Mesodermal cell (in vitro differentiated cells): ENCODE measurements at regions not wholly inside any gene's neighbourhood (a gene's known extent, or its start where the extent isn't known, plus 50 kb on each side); places are given as distances from the start of the nearest gene placed in this dataset.

Experiments
- H3K27ac ChIP-seq: 2 replicates; pipeline ENCODE4 v1.7.0; 2013; ENCODE audit warnings: mild to moderate bottlenecking, low read depth, low read length, moderate library complexity; ENCODE audit not compliant: severe bottlenecking
- H3K36me3 ChIP-seq: 2 replicates; pipeline ENCODE4 v1.7.1; 2013; ENCODE audit warnings: mild to moderate bottlenecking, low read length, moderate library complexity; ENCODE audit not compliant: control insufficient read depth, insufficient read depth
- H3K4me1 ChIP-seq: one replicate; pipeline ENCODE4 v1.7.1; 2013; ENCODE audit warnings: mild to moderate bottlenecking, low read length; ENCODE audit not compliant: insufficient read depth, control insufficient read depth, poor library complexity, severe bottlenecking
- H3K4me3 ChIP-seq: 2 replicates; pipeline ENCODE4 v1.7.0; 2013; ENCODE audit warnings: low read length, control low read depth, mild to moderate bottlenecking; ENCODE audit not compliant: insufficient read depth, poor library complexity, severe bottlenecking; ENCODE audit errors: extremely low read depth
- H3K9me3 ChIP-seq: 2 replicates; pipeline ENCODE4 v1.7.1; 2013; ENCODE audit warnings: mild to moderate bottlenecking, low read length, moderate library complexity; ENCODE audit not compliant: control insufficient read depth
- WGBS, 2 experiments: methylation state at CpG; one replicate each; pipeline ENCODE4 v1.1.5; 2013; ENCODE audit warnings: missing lambda C conversion rate in 2 of 2; ENCODE audit not compliant: insufficient coverage in 2 of 2; 5-methylcytosine and 5-hydroxymethylcytosine counted together

GRCh38 chr5:88364991-88365390 lies 96.3 kb upstream of the TMEM161B start:
- Histone ChIP-seq H3K36me3 (no peaks in the 10 kb centered on the region), H3K9me3 (no peaks in the 10 kb centered on the region), H3K4me1 (no peaks in the 10 kb centered on the region), H3K27ac (no peak overlapping the region), H3K4me3 (no peak overlapping the region)
- WGBS, 2 experiments, result 87 to 100% methylated on average over 2 of the region's 4 CpGs

DNA sequence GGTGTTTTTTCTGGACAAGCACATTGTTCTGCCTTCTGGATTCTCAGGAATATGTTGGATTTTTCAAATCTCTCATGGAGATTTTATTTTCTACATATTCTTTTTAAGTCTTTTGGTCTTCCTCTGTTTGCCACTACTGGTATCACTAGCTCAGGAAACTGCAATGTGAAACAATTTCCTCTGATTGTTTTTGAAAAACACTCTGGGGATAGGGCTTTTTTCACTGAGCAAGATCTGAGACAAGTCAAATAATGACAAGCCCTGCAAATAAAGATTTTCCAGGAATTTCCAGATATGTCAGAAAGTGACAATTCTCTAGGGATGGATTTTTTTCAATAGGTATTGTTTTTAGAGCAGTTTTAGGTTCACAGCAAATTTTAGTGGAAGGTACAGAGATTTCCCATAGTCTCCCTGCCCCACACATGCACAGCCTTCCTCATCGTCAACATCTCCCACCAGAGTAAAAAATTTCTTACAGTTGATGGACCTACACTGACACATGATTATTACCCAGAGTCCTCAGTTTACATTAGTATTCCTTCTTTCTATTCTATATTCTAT lies 86.9 kb upstream of the TMEM161B start:
- H3K4me3 ChIP-seq, result no peak overlapping the region
- H3K4me1 ChIP-seq, result no peaks in the 10 kb centered on the region
- no peaks in the 10 kb centered on the region for H3K36me3 ChIP-seq
- H3K9me3 ChIP-seq, result no peaks in the 10 kb centered on the region
- WGBS, 2 experiments, result no CpG with 5 or more reads among the region's 1 CpG
- H3K27ac ChIP-seq, result no peak overlapping the region

GRCh38 chr5:88325868-88326267 lies 57.2 kb upstream of the TMEM161B start:
- no CpG with 5 or more reads among the region's 4 CpGs for WGBS, 2 experiments
- H3K27ac ChIP-seq, result no peak overlapping the region
- H3K9me3 ChIP-seq, result no peaks in the 10 kb centered on the region
- H3K4me3 ChIP-seq, result no peak overlapping the region
- H3K4me1 ChIP-seq, result no peaks in the 10 kb centered on the region
- no peaks in the 10 kb centered on the region for H3K36me3 ChIP-seq

GRCh38 chr5:88322785-88323184 lies 54.1 kb upstream of the TMEM161B start:
- H3K4me3 ChIP-seq, result no peak overlapping the region
- no peaks in the 10 kb centered on the region for H3K4me1 ChIP-seq
- WGBS, 2 experiments, result no CpG with 5 or more reads among the region's 3 CpGs
- H3K36me3 ChIP-seq, result no peaks in the 10 kb centered on the region
- no peak overlapping the region for H3K27ac ChIP-seq
- H3K9me3 ChIP-seq, result no peaks in the 10 kb centered on the region
